Astrocyte of the cerebellum (primary cell): ENCODE measurements at regions not wholly inside any gene's neighbourhood (a gene's known extent, or its start where the extent isn't known, plus 50 kb on each side); places are given as distances from the start of the nearest gene placed in this dataset.

Experiments
- DNase-seq: peaks from one replicate; pipeline ENCODE4 v3.0.0-alpha.2; 2011; ENCODE audit warnings: low read depth
- H3K4me3 ChIP-seq: 2 replicates; pipeline ENCODE4 v1.5.1; 2011; ENCODE audit warnings: mild to moderate bottlenecking, low read depth, low read length, moderate library complexity
- in situ Hi-C: cut with HindIII; loops from 2 replicates; pipeline ENCODE4 v1.10.0; 2017; ENCODE audit warnings: low sequenced_read_pairs
- TF ChIP-seq, protein P1 (sequence below): IDR thresholded peaks from 2 replicates; pipeline ENCODE4 v1.5.1; 2012; ENCODE audit warnings: low read length, low read depth, moderate library complexity, mild to moderate bottlenecking; ENCODE audit errors: missing control alignments

DNA sequence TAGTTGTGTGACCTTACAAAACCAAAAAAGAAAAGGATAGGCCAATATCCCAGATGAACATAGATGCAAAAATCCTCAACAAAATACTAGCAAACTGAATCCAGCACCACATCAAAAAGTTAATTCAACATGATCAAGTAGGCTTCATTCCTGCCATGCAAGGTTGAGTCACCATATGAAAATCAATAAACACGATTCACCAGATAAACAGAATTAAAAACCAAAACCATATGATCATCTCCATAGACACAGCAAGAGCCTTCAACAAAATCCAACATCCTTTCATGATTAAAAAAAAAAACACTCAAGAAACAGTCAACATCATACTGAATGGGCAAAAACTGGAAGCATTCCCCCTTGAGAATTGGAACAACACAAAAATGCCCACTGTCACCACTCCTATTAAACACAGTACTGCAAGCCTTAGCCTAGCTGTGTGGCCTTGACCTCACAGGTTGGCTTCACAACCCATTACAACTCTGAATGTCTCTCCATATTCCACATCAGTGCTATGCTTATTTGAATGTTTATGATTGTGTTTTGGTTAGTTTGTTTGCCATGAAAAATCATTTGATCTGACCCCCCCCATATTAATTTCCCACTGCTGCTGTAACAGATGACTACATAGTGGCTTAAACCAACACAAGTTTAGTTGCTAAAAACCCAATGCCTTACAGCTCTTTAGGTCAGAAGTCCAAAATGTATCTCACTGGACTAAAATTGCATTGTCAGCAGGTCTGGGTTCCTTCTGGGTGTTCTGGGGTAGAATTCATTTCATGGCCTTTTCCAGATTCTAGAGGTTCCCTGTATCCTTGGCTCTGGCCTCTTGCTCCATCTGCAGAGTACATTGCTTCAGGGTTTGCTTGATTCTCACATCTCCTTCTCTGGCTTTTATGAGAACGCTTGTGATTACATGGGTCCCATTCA is 257.1 kb upstream of the DYNLRB2 start:
- in situ Hi-C loops, result no loop called here
- no peak overlapping the region for H3K4me3 ChIP-seq
- DNase-seq, result no peak
- TF ChIP-seq, protein P1, sequence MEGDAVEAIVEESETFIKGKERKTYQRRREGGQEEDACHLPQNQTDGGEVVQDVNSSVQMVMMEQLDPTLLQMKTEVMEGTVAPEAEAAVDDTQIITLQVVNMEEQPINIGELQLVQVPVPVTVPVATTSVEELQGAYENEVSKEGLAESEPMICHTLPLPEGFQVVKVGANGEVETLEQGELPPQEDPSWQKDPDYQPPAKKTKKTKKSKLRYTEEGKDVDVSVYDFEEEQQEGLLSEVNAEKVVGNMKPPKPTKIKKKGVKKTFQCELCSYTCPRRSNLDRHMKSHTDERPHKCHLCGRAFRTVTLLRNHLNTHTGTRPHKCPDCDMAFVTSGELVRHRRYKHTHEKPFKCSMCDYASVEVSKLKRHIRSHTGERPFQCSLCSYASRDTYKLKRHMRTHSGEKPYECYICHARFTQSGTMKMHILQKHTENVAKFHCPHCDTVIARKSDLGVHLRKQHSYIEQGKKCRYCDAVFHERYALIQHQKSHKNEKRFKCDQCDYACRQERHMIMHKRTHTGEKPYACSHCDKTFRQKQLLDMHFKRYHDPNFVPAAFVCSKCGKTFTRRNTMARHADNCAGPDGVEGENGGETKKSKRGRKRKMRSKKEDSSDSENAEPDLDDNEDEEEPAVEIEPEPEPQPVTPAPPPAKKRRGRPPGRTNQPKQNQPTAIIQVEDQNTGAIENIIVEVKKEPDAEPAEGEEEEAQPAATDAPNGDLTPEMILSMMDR, result no peak

DNA sequence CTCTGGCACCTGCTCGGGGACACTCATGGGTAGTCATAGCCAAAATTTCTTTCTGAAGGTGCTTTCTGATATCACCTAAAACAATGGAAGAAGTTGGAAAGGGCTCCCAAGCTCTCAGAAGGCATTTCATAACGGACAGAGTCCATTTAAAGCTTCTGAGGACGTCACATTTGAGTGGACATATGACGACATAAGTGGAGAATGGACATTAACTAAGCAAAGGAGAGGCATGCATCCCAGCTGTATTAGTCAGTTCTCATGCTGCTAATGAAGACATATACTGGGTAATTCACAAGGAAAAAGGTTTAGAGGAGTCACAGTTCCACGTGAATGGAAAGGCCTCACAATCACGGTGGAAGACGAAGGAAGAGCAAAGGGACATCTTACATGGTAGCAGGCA is 260.2 kb upstream of the DYNLRB2 start:
- no peak for DNase-seq
- in situ Hi-C loops, result no loop called here
- TF ChIP-seq, protein P1, result no peak
- no peak overlapping the region for H3K4me3 ChIP-seq

DNA sequence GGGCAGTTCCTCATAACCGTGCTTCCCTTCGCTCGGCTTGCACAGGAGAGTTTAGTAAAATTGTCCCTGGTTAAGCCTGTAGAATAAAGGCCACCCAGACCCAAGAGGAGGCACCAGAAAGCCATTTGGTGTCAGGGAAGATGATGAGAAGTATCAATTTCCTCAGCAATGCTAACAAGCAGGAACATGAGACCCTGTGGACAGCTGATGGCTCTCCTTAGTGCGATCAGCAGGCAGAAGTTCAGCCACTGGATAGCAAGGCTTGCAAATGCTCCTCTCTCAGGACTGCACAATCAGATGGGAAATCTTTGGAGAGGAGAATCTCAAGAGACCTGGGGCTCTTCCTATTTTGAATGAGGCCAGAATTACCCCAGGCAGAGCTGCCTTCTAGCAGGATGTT is 261.1 kb upstream of the DYNLRB2 start:
- DNase-seq, result no peak
- H3K4me3 ChIP-seq, result no peak overlapping the region
- in situ Hi-C loops, result no loop called here
- TF ChIP-seq, protein P1, result no peak

DNA sequence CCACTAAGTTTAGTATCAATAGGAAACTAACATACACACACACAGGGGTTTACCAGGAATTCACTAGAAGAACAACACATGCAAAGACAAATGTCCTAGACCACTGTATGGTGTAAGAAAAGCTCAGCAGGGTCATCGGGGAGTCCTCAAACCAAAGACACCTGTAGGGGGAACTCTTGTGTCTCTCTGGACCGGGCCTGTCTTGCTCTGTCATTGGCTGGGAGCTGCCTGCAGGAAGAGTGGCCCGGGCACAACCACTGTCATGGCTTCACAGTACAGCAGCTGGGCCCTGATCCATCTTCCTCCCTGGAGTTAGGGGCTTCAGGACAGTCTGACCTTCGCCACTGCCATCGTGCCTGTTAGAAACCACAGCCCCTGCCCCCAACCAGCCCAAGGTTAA is 263.6 kb upstream of the DYNLRB2 start:
- DNase-seq, result no peak
- TF ChIP-seq, protein P1, result no peak
- no peak overlapping the region for H3K4me3 ChIP-seq

DNA sequence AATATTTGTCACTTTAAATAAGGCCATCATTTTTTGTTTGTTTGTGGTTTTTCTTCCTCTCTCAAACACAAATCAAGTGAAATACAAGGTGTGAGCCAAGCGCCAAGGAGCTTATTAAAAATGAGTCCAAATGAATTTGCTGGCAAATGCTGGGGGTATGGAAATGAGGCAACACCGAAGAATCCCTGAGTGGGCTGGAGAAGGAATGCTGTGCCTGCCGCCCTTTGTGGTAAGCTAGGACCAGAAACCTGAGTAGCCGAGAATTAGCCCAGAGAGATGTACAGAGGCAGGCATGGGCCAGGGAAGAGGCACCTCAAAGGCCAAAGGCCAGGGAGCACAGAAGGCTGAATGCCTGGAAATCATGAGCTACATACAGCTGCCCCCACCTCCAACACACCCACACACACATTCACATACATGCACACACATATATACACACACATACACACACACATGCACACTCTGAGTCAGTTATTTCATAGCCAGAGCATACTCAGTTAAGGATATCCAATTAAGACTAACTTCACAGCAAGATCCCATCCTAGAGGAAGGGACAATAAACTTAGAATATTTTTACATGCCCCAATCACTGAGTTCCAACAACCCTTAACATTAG is 266.1 kb upstream of the DYNLRB2 start:
- in situ Hi-C loops, result no loop called here
- TF ChIP-seq, protein P1, result no peak
- DNase-seq, result peak; percentile 64
- no peak overlapping the region for H3K4me3 ChIP-seq

More for the DNA sequence above, 263.6 kb upstream of the DYNLRB2 start:
- in situ Hi-C loops, result no loop called here

DNA sequence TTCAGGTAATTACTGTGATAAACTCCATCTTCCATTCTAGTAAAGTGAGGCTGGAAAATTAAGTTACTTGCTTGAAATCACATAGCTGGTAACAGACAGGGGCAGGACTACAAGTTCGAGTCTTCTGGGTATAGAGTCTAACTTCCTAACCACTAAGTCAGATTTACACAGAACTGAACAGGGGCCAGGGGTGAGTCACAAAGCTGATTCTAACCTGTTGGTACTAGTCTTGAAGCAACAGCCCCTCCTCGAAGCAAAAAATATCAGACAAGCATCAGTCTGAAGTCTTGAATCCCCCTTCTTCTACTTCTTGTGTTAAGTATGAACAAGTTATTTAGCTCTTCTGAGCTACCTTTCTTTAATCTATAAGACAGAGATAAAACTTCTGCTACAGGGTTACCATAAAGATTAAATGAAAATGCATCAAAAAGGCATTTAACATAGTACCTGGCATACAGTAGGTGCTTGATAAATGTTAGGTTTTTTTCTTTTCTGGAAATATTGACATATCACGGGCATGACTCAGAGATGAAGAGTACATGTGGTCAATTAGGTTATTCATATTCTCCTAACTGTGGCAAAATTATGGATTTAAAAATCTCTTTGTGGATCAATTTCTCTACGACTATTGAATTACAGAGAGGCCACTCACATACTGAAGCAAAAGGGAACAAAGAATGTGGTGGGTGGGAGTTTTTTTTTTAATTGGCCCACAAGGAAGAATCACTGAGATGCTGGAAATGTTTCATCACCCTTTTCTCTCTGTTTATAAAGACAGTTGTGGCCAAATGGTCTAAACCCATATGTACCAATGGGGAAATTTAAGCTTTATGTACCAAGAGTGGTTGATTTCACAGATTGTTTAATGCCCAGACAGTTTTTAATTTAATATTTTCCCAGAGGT is 266.9 kb upstream of the DYNLRB2 start:
- in situ Hi-C loops, result no loop called here
- H3K4me3 ChIP-seq, result no peak overlapping the region
- TF ChIP-seq, protein P1, result no peak
- no peak for DNase-seq
